ENCODE measurements at regions not wholly inside any gene's neighbourhood (a gene's known extent, or its start where the extent isn't known, plus 50 kb on each side); places are given as distances from the start of the nearest gene placed in this dataset.
"Not testable (repeated sequence)": the region's sequence is repeated elsewhere in the genome, so short reads cannot be mapped to it uniquely, and the experiment has no call there.

- DNase-seq (ENCODE audit: insufficient read length, low spot score) (no peak), FAIRE-seq (no peak)
- no peak for TF ChIP-seq CTCF (IDR thresholded peaks at IDR 0.05; ENCODE audit: insufficient read depth, missing control alignments)
Observed at GRCh38 chr7:112926018-112926417, 135.8 kb upstream of the TMEM168 start.

- not testable (repeated sequence) for FAIRE-seq; DNase-seq (ENCODE audit: insufficient read length, low spot score)
Observed at GRCh38 chr7:112922546-112922945, 132.4 kb upstream of the TMEM168 start.

GRCh38 chr7:112916431-112916830 lies 126.2 kb upstream of the TMEM168 start:
- not testable (repeated sequence) for FAIRE-seq; DNase-seq (ENCODE audit: insufficient read length, low spot score)

- no peak for TF ChIP-seq CTCF (IDR thresholded peaks at IDR 0.05; ENCODE audit: insufficient read depth, missing control alignments)
- FAIRE-seq: no peak
- no peak for DNase-seq (ENCODE audit: insufficient read length, low spot score)
Observed at GRCh38 chr7:112908086-112908485, 117.9 kb upstream of the TMEM168 start.

- no peak for DNase-seq (ENCODE audit: insufficient read length, low spot score)
- no peak for TF ChIP-seq CTCF (IDR thresholded peaks at IDR 0.05; ENCODE audit: insufficient read depth, missing control alignments)
- FAIRE-seq: no peak
Observed at GRCh38 chr7:112907658-112908057, 117.5 kb upstream of the TMEM168 start.

GRCh38 chr7:112905950-112906349 lies 115.8 kb upstream of the TMEM168 start:
- TF ChIP-seq CTCF (IDR thresholded peaks at IDR 0.05; ENCODE audit: insufficient read depth, missing control alignments): no peak
- DNase-seq (ENCODE audit: insufficient read length, low spot score): no peak
- peak; percentile 11 for FAIRE-seq

GRCh38 chr7:112905413-112905812 lies 115.2 kb upstream of the TMEM168 start:
- TF ChIP-seq CTCF (IDR thresholded peaks at IDR 0.05; ENCODE audit: insufficient read depth, missing control alignments): no peak
- FAIRE-seq (no peak), DNase-seq (ENCODE audit: insufficient read length, low spot score) (no peak)

- TF ChIP-seq CTCF (IDR thresholded peaks at IDR 0.05; ENCODE audit: insufficient read depth, missing control alignments): peak; percentile 72
- DNase-seq (ENCODE audit: insufficient read length, low spot score) (no peak), FAIRE-seq (peak; percentile 56)
Observed at GRCh38 chr7:112898432-112899290, 108.5 kb upstream of the TMEM168 start.
